BJ (cell line): ENCODE measurements at regions not wholly inside any gene's neighbourhood (a gene's known extent, or its start where the extent isn't known, plus 50 kb on each side); places are given as distances from the start of the nearest gene placed in this dataset.
"Not testable (repeated sequence)": the region's sequence is repeated elsewhere in the genome, so short reads cannot be mapped to it uniquely, and the experiment has no call there.

Source experiments
- CTCF ChIA-PET: fragments of 350-600 bp; formaldehyde crosslinking; extraction: SDS; loops from one replicate; lab custom pipeline; 2021; ENCODE audit warnings: antibody characterized with exemption, inconsistent platforms; lab: Yijun Ruan, JAX
- POLR2A ChIA-PET: fragments of 300-600 bp; sonication (Branson Sonifier 250); formaldehyde crosslinking; extraction: SDS; loops from one replicate; lab custom pipeline; 2021; ENCODE audit warnings: antibody characterized with exemption; lab: Charles Lee
- DNase-seq: peaks from one replicate; pipeline ENCODE4 v3.0.0-alpha.2; 2011; ENCODE audit warnings: low read depth
- H3K27me3 ChIP-seq: 2 replicates; pipeline ENCODE4 v1.6.0; 2011; ENCODE audit warnings: low read length; ENCODE audit not compliant: control insufficient read depth, insufficient read depth
- H3K36me3 ChIP-seq: 2 replicates; pipeline ENCODE4 v1.5.1; 2011; ENCODE audit warnings: low read length; ENCODE audit not compliant: control insufficient read depth, insufficient read depth
- H3K4me3 ChIP-seq: 2 replicates; pipeline ENCODE4 v1.5.1; 2011; ENCODE audit warnings: low read depth, mild to moderate bottlenecking, control low read depth, low read length
- CTCF ChIP-seq: IDR thresholded peaks from 2 replicates; pipeline ENCODE4 v1.5.1; 2011; ENCODE audit warnings: low read depth, mild to moderate bottlenecking, control low read depth, inconsistent platforms, low read length, moderate library complexity; ENCODE audit not compliant: insufficient read depth

- CTCF ChIA-PET: no interaction called here
Measured at GRCh38 chr4:79820427-79820826, 252.6 kb downstream of the ANTXR2 start.

GRCh38 chr4:79807933-79808332 lies 265.1 kb downstream of the ANTXR2 start:
- DNase-seq, POLR2A ChIA-PET, H3K4me3 ChIP-seq, H3K27me3 ChIP-seq, CTCF ChIA-PET, H3K36me3 ChIP-seq: not testable (repeated sequence)

More at GRCh38 chr4:79820427-79820826, 252.6 kb downstream of the ANTXR2 start:
- no peak for DNase-seq
- no peak for TF ChIP-seq CTCF
- POLR2A ChIA-PET: no interaction called here
- H3K27me3 ChIP-seq: no peaks in the 10 kb centered on the region
- no peak overlapping the region for H3K4me3 ChIP-seq
- H3K36me3 ChIP-seq: no peaks in the 10 kb centered on the region

GRCh38 chr4:79798047-79798446 lies 275.0 kb downstream of the ANTXR2 start:
- H3K36me3 ChIP-seq: no peaks in the 10 kb centered on the region
- TF ChIP-seq CTCF: no peak
- ChIA-PET CTCF (interaction anchor here (0.6 to 0.7 kb wide), 2 partner anchors 53 to 568 kb away, joined by 3 read pairs; no protein-coding TSS in a partner anchor), POLR2A (no interaction called here)
- no peak for DNase-seq
- no peaks in the 10 kb centered on the region for H3K27me3 ChIP-seq
- no peak overlapping the region for H3K4me3 ChIP-seq

GRCh38 chr4:79796948-79797347 lies 276.1 kb downstream of the ANTXR2 start:
- no peak for TF ChIP-seq CTCF
- DNase-seq: no peak
- ChIA-PET CTCF (interaction anchor here (0.5 kb wide), 1 partner anchor 1551 kb away, joined by 3 read pairs; no protein-coding TSS in a partner anchor), POLR2A (no interaction called here)
- H3K36me3 ChIP-seq: no peaks in the 10 kb centered on the region
- no peak overlapping the region for H3K4me3 ChIP-seq
- H3K27me3 ChIP-seq: no peaks in the 10 kb centered on the region

DNA sequence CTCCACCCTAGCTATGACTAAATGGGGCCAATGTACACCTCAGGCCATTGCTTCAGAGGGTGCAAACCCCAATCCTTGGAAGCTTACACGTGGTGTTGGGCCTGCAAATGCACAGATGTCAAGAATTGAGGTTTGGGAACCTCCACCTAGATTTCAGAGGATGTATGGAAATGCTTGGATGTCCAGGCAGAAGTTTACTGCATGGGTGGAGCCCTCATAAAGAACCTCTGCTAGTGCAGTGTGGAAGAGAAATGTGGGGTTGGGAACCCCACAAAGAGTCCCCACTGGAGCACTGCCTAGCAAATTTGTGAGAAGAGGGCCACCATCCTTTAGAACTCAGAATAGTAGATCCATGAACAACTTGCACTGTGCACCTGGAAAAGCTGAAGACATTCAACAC lies 284.1 kb downstream of the ANTXR2 start:
- H3K4me3 ChIP-seq: no peak overlapping the region
- POLR2A ChIA-PET: no interaction called here
- DNase-seq: no peak
- H3K36me3 ChIP-seq: no peaks in the 10 kb centered on the region
- TF ChIP-seq CTCF: no peak
- no peaks in the 10 kb centered on the region for H3K27me3 ChIP-seq
- CTCF ChIA-PET: no interaction called here

DNA sequence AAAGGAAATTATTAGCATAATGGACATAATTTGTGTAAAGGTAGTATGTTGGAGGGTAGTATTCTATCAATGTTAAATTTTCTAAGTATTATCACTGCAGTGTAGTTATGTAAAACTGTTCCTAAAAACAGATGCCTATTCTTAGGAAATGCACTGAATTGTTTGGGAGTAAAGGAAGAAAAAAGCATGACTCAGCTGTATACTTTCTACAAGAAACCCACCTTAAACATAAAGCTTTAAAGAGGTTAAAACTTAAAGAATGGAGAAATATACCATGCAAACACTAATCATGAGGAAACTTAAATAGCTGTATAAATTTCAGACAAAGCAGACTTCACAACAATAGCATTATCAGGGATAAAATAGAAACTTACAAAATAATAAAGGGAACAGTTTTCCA lies 292.9 kb downstream of the ANTXR2 start:
- no peak for TF ChIP-seq CTCF
- ChIA-PET CTCF (no interaction called here), POLR2A (no interaction called here)
- Histone ChIP-seq H3K36me3 (no peaks in the 10 kb centered on the region), H3K4me3 (no peak overlapping the region), H3K27me3 (no peaks in the 10 kb centered on the region)
- DNase-seq: no peak
